HUES6 (cell line): ENCODE measurements at regions not wholly inside any gene's neighbourhood (a gene's known extent, or its start where the extent isn't known, plus 50 kb on each side); places are given as distances from the start of the nearest gene placed in this dataset.
"Not testable (repeated sequence)": the region's sequence is repeated elsewhere in the genome, so short reads cannot be mapped to it uniquely, and the experiment has no call there.

ENCODE experiments used
- H3K27ac ChIP-seq: 2 replicates; pipeline ENCODE4 v1.7.0; 2013; ENCODE audit warnings: low read depth, mild to moderate bottlenecking, low read length, inconsistent platforms
- H3K27me3 ChIP-seq: 2 replicates; pipeline ENCODE4 v1.6.1; 2013; ENCODE audit warnings: low read length; ENCODE audit not compliant: control insufficient read depth, insufficient read depth
- H3K36me3 ChIP-seq: 2 replicates; pipeline ENCODE4 v1.6.1; 2013; ENCODE audit warnings: low read length; ENCODE audit not compliant: control insufficient read depth, insufficient read depth
- H3K4me1 ChIP-seq: 2 replicates; pipeline ENCODE4 v1.6.1; 2013; ENCODE audit warnings: low read length; ENCODE audit not compliant: control insufficient read depth, insufficient read depth
- H3K4me3 ChIP-seq: 2 replicates; pipeline ENCODE4 v1.5.1; 2013; ENCODE audit warnings: low read depth, low read length
- H3K9ac ChIP-seq: one replicate; pipeline ENCODE4 v1.6.1; 2013; ENCODE audit warnings: mild to moderate bottlenecking, low read length
- H3K9me3 ChIP-seq: 2 replicates; pipeline ENCODE4 v1.6.1; 2013; ENCODE audit warnings: low read depth, low read length; ENCODE audit not compliant: control insufficient read depth, insufficient read depth

- Histone ChIP-seq H3K9me3 (no peaks in the 10 kb centered on the region), H3K4me3 (no peak overlapping the region), H3K27ac (no peak overlapping the region), H3K9ac (no peak overlapping the region), H3K27me3 (no peaks in the 10 kb centered on the region), H3K4me1 (no peaks in the 10 kb centered on the region), H3K36me3 (no peaks in the 10 kb centered on the region)
Observed at GRCh38 chr5:83889971-83890745, 169.5 kb upstream of the HAPLN1 start.

GRCh38 chr5:83877911-83878706 is 157.5 kb upstream of the HAPLN1 start:
- Histone ChIP-seq H3K4me1 (no peaks in the 10 kb centered on the region; the same call in 1 of the 2 replicates), H3K27me3 (no peaks in the 10 kb centered on the region), H3K36me3 (no peaks in the 10 kb centered on the region), H3K9me3 (no peaks in the 10 kb centered on the region), H3K9ac (no peak overlapping the region), H3K27ac (no peak overlapping the region), H3K4me3 (no peak overlapping the region)

GRCh38 chr5:83871533-83872395 is 151.1 kb upstream of the HAPLN1 start:
- H3K9me3 ChIP-seq = no peaks in the 10 kb centered on the region
- H3K4me1 ChIP-seq = no peaks in the 10 kb centered on the region; the same call in 1 of the 2 replicates
- H3K27ac ChIP-seq = no peak overlapping the region
- H3K27me3 ChIP-seq = no peaks in the 10 kb centered on the region
- no peaks in the 10 kb centered on the region for H3K36me3 ChIP-seq
- H3K4me3 ChIP-seq = no peak overlapping the region
- H3K9ac ChIP-seq = no peak overlapping the region

GRCh38 chr5:83866181-83866580 is 145.5 kb upstream of the HAPLN1 start:
- Histone ChIP-seq H3K36me3 (no peaks in the 10 kb centered on the region), H3K4me3 (no peak overlapping the region), H3K27me3 (no peaks in the 10 kb centered on the region), H3K9me3 (no peaks in the 10 kb centered on the region), H3K9ac (no peak overlapping the region), H3K4me1 (no peaks in the 10 kb centered on the region), H3K27ac (no peak overlapping the region)

- Histone ChIP-seq H3K27me3 (no peaks in the 10 kb centered on the region), H3K9ac (no peak overlapping the region), H3K4me3 (no peak overlapping the region), H3K9me3 (no peaks in the 10 kb centered on the region), H3K36me3 (no peaks in the 10 kb centered on the region), H3K27ac (no peak overlapping the region), H3K4me1 (no peaks in the 10 kb centered on the region)
Observed at GRCh38 chr5:83865579-83865978, 144.9 kb upstream of the HAPLN1 start.

- Histone ChIP-seq H3K36me3 (no peaks in the 10 kb centered on the region), H3K9me3 (no peaks in the 10 kb centered on the region), H3K4me1 (no peaks in the 10 kb centered on the region), H3K4me3 (no peak overlapping the region), H3K27me3 (no peaks in the 10 kb centered on the region), H3K27ac (no peak overlapping the region), H3K9ac (no peak overlapping the region)
Observed at GRCh38 chr5:83864652-83865051, 144.0 kb upstream of the HAPLN1 start.

- H3K27ac ChIP-seq = no peak overlapping the region
- H3K9ac ChIP-seq = no peak overlapping the region
- no peaks in the 10 kb centered on the region; the same call in 1 of the 2 replicates for H3K4me1 ChIP-seq
- H3K27me3 ChIP-seq = no peaks in the 10 kb centered on the region
- no peaks in the 10 kb centered on the region for H3K36me3 ChIP-seq
- no peak overlapping the region for H3K4me3 ChIP-seq
- H3K9me3 ChIP-seq = no peaks in the 10 kb centered on the region
Observed at GRCh38 chr5:83857341-83857740, 136.7 kb upstream of the HAPLN1 start.

GRCh38 chr5:83856881-83857280 is 136.2 kb upstream of the HAPLN1 start:
- Histone ChIP-seq H3K9ac (no peak overlapping the region), H3K27ac (no peak overlapping the region), H3K9me3 (no peaks in the 10 kb centered on the region)

GRCh38 chr5:83850412-83850811 is 129.8 kb upstream of the HAPLN1 start:
- H3K9ac ChIP-seq, H3K27me3 ChIP-seq, H3K36me3 ChIP-seq, H3K4me3 ChIP-seq, H3K4me1 ChIP-seq, H3K27ac ChIP-seq, H3K9me3 ChIP-seq: not testable (repeated sequence)

More at GRCh38 chr5:83856881-83857280, 136.2 kb upstream of the HAPLN1 start:
- H3K36me3 ChIP-seq = no peaks in the 10 kb centered on the region
- no peaks in the 10 kb centered on the region for H3K27me3 ChIP-seq
- no peaks in the 10 kb centered on the region; the same call in 1 of the 2 replicates for H3K4me1 ChIP-seq
- H3K4me3 ChIP-seq = no peak overlapping the region

- Histone ChIP-seq H3K27ac (no peak overlapping the region), H3K9me3 (no peaks in the 10 kb centered on the region), H3K4me3 (no peak overlapping the region)
Observed at GRCh38 chr5:83848941-83849340, 128.3 kb upstream of the HAPLN1 start.

More at GRCh38 chr5:83848941-83849340, 128.3 kb upstream of the HAPLN1 start:
- H3K27me3 ChIP-seq = no peaks in the 10 kb centered on the region
- peaks cover 2% of the 10 kb centered on the region; the same call in 1 of the 2 replicates for H3K4me1 ChIP-seq
- no peak overlapping the region for H3K9ac ChIP-seq
- no peaks in the 10 kb centered on the region for H3K36me3 ChIP-seq
